Ecto neural progenitor cell (in vitro differentiated cells): ENCODE measurements at regions not wholly inside any gene's neighbourhood (a gene's known extent, or its start where the extent isn't known, plus 50 kb on each side); places are given as distances from the start of the nearest gene placed in this dataset.
A peak's percentile ranks its signal among the peaks of the same experiment; 100 is the strongest.
"Not testable (repeated sequence)": the region's sequence is repeated elsewhere in the genome, so short reads cannot be mapped to it uniquely, and the experiment has no call there.

ENCODE experiments used
- DNase-seq: peaks from one replicate; pipeline ENCODE4 v3.0.0-alpha.2; 2018; ENCODE audit warnings: low spot score

GRCh38 chr4:121616449-121616848, 80.3 kb downstream of the ANXA5 start:
- DNase-seq, result peak; percentile 46

DNA sequence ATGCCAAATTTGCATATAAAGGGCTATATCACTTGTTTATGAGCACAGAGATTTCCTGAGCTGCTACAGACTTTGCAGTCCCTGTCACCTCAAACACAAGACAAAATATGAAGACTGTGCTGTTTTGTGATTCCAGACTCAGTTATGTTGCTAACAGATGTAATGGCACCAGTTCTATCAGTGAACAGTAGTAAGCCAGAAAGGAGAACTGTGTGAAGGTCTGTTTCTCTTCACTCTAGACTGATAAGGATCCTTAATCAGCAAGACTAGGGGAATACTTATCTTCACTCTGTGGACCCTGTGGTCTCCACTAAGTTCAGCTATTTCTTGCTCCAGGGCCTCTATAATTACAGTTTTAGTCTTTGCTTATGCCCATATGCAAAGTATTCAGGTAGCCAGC, 82.7 kb downstream of the ANXA5 start:
- DNase-seq, result no peak

DNA sequence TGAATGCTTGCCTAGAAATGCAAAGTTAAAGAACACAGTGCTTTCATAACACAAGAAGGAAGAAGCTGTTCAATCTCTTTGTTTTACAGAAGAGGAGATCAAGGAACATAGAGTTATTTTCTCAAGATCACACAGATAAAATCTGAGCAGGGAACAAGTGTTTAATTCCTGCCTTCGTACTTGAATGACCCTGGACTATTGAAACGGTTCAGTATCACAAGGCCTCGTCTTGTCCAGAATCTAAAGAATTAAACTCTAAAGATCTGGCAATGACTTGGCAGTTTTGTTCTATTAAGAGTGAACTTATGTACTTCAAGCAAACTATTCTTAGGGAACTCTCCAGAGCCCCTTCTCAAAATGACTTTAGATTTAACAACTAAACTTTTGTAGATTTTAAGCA, 97.7 kb downstream of the ANXA5 start:
- no peak for DNase-seq

- no peak for DNase-seq
These were observed 99.3 kb downstream of the ANXA5 start for GRCh38 chr4:121597346-121597934.

DNA sequence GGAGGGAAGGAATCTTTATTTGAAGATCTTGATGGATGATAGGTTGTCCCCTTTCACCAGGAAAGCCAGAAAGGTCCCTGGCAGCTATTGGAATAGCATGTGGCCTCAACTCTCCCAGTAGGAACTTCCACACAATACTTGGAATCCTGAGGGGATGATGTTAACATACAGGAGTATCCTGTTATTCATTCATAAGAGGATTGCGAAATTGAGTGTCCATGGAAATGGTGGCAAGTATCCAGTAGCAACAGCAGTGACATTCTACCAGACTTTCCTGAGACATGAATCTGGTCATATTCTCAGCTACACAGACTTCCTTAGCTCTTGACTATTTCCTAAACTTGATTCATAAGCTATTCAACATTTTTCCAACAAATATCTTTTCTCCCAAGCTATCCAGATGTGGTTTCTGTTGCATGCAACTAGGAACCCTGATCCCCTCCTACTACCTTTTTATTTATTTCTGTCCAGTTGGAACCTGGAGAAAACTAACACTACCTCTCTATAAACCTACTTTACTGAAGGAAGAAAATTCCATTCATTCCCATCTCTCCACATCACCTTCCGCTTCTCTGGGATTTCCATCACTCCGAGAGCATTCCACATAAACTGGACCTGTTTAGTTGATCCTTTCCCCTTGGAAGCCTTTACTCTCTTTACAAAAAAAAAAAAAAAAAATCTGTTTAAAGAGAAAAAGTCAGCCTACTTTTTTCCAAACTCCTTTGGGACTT, 101.8 kb downstream of the ANXA5 start:
- DNase-seq, result no peak

- no peak for DNase-seq
These were observed 103.0 kb downstream of the ANXA5 start for GRCh38 chr4:121593760-121594159.

DNA sequence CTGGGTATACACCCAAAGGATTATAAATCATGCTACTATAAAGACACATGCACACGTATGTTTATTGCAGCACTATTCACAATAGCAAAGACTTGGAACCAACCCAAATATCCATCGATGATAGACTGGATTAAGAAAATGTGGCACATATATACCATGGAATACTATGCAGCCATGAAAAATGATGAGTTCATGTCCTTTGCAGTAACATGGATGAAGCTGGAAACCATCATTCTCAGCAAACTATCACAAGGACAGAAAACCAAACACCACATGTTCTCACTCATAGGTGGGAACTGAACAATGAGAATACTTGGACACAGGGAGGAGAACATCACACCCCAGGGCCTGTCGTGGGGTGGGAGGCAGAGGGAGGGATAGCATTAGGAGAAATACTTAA, 104.5 kb downstream of the ANXA5 start:
- DNase-seq, result not testable (repeated sequence)

- DNase-seq, result no peak
These were observed 111.9 kb downstream of the ANXA5 start for GRCh38 chr4:121584836-121585235.

DNA sequence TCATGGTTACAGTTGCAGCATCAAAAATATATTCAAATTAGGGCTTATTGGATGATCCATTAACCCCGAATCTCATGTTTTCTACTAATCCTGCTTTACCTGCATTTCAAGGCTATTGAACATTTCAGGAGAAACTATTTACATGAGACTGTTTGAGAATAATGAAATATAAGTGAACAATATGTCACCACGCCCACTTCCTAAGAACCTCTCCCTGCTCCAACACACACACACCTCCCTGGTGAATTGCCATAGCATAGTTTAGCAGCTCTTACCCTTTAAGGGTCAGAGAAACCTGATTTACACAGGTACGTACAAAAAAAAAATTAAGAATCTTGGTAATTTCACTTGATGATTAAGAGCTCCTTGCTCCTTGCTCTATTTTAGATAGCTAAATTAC, 113.4 kb downstream of the ANXA5 start:
- no peak for DNase-seq

- DNase-seq, result no peak
These were observed 114.5 kb downstream of the ANXA5 start for GRCh38 chr4:121582296-121582695.

DNA sequence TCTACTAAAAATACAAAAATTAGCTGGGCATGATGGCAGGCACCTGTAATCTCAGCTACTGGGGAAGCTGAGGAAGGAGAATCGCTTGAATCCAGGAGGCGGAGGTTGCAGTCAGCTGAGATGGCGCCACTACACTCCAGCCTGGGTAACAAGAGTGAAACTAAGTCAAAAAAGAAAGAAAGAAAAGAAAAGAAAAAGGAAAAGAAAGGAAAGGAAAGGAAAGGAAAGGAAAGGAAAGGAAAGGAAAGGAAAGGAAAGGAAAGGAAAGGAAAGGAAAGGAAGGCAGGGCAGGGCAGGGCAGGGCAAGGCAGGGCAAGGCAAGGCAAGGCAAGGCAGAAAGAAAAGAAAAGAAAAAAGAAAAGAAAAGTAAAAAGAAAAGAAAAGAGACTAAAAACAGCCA, 121.4 kb downstream of the ANXA5 start:
- DNase-seq, result not testable (repeated sequence)

DNA sequence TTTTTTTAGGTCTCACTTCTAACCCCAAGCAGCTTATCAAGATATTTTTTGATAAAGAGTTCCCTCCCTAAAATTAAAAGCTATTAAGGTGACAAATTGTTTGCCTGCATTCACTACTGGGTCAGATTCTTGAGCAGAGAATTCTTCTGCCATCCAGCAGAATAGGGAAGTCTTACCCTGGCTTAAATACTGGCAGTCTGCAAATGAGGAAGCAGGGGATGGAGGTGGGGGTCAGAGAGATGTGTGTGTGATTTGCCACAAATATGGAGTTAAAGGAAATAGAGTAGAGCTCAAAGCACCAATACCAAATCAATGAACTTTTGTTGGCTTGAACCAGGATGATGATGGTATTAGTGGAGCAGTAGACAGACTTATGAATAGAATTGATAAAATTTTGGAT, 122.2 kb downstream of the ANXA5 start:
- no peak for DNase-seq

GRCh38 chr4:121567748-121568147, 129.0 kb downstream of the ANXA5 start:
- DNase-seq, result no peak

- no peak for DNase-seq
These were observed 131.9 kb downstream of the ANXA5 start for GRCh38 chr4:121564840-121565375.

DNA sequence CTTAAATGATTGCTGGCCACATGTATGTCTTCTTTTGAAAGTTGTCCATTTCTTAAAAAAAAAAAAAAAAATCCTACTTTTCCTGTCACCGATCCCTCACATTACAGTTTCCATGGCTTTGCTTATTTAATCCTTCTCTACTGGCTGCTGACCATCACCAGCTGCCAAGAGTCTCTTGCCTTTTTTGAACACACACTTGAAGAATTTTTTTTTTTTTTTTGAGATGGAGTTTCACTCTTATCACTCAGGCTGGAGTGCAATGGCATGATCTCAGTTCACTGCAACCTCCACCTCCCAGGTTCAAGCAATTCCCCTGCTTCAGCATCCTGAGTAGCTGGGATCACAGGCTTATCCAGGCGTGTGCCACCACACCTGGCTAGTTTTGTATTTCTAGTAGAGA, 134.0 kb downstream of the ANXA5 start:
- DNase-seq, result no peak

- no peak for DNase-seq
These were observed 141.3 kb downstream of the ANXA5 start for GRCh38 chr4:121555315-121556107.

GRCh38 chr4:121554382-121554781, 142.4 kb downstream of the ANXA5 start:
- DNase-seq, result no peak

GRCh38 chr4:121551881-121552280, 144.9 kb downstream of the ANXA5 start:
- no peak for DNase-seq

DNA sequence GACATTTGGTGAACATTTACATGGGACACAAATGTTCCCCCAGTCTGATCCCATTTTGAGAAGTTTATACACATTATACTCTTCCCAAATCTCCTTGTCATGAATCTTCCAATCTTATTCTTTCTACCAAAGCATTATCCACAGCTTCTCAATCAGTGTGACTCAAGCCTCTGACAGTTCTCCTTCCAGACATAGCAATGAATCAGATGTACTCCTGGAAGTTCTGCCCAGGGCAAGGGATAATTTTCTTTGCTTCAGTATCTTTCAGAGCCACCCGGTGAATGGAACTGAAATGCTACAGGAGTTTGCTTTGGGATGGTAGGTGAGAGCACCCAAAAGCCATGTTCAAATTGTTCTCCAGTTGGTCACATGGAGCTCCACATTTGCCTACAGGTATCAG, 145.5 kb downstream of the ANXA5 start:
- no peak for DNase-seq

- DNase-seq, result no peak
These were observed 155.1 kb downstream of the ANXA5 start for GRCh38 chr4:121541696-121542095.

DNA sequence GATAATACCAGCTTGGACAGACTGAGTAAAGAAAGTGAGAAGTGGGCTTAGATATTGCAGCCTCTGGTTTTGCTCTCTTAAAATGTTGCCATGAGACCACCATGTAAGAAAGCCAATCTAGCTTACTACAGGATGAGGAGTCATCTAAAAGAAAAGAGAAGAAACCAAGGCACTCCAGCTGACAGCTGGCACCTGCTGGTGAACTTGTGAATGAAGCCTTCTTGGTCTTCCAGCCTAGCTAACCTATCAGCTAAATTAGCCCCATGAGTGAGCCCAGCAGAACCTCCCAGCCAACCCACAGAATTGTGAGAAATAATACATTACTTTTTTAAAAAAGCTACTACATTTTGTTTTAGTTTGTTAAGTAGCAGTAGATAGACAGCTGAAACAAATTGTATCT, 154.5 kb upstream of the QRFPR start:
- DNase-seq, result no peak

GRCh38 chr4:121534187-121534586, 153.4 kb upstream of the QRFPR start:
- no peak for DNase-seq

DNA sequence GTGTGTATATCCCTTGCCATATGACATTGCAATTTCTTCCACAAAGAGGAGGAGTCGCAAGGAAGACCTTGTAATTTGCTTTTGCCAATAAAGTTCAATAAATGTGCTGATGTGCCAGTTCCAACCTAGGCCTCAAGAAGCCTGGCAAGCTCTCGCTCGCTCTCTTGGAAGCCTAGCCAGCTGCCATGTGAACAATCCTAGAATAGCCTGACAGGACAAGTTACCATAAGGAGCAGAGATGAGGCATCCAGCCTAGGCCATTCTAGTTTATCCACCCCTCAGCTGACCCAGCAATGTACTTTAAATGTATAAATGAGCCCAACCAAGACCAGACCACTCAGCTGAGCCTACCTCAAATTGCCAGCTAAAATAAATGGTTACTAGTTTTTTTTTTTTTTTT, 145.7 kb upstream of the QRFPR start:
- no peak for DNase-seq
